Limb (tissue), 2 donors: ENCODE measurements at regions not wholly inside any gene's neighbourhood (a gene's known extent, or its start where the extent isn't known, plus 50 kb on each side); places are given as distances from the start of the nearest gene placed in this dataset.
"Not testable (repeated sequence)": the region's sequence is repeated elsewhere in the genome, so short reads cannot be mapped to it uniquely, and the experiment has no call there.

ENCODE experiments used
- DNase-seq, 2 donors: peaks; one replicate each; pipeline ENCODE4 v3.0.0-alpha.2; 2016; ENCODE audit errors: extremely low spot score in 2 of 2

GRCh38 chr9:105098370-105098769 lies 146.1 kb upstream of the SLC44A1 start:
- DNase-seq, result no peak

GRCh38 chr9:105103776-105104175 lies 140.7 kb upstream of the SLC44A1 start:
- no peak for DNase-seq

GRCh38 chr9:105114318-105114717 lies 130.1 kb upstream of the SLC44A1 start:
- DNase-seq, result no peak

GRCh38 chr9:105114964-105115728 lies 129.3 kb upstream of the SLC44A1 start:
- DNase-seq, result no peak

GRCh38 chr9:105116052-105116868 lies 128.2 kb upstream of the SLC44A1 start:
- no peak for DNase-seq

GRCh38 chr9:105117234-105117633 lies 127.2 kb upstream of the SLC44A1 start:
- DNase-seq, result no peak

GRCh38 chr9:105118636-105119035 lies 125.8 kb upstream of the SLC44A1 start:
- no peak for DNase-seq

- no peak for DNase-seq
Measured at GRCh38 chr9:105119156-105119555, 125.3 kb upstream of the SLC44A1 start.

GRCh38 chr9:105121861-105122430 lies 122.5 kb upstream of the SLC44A1 start:
- no peak for DNase-seq

GRCh38 chr9:105124598-105124997 lies 119.9 kb upstream of the SLC44A1 start:
- DNase-seq, result not testable (repeated sequence)

GRCh38 chr9:105126226-105126625 lies 118.2 kb upstream of the SLC44A1 start:
- DNase-seq, result no peak

- no peak for DNase-seq
Measured at GRCh38 chr9:105127863-105128220, 116.6 kb upstream of the SLC44A1 start.

- no peak for DNase-seq
Measured at GRCh38 chr9:105128908-105129600, 115.4 kb upstream of the SLC44A1 start.

GRCh38 chr9:105129731-105130130 lies 114.7 kb upstream of the SLC44A1 start:
- DNase-seq, result no peak

- no peak for DNase-seq
Measured at GRCh38 chr9:105131981-105132380, 112.5 kb upstream of the SLC44A1 start.

- no peak for DNase-seq
Measured at GRCh38 chr9:105132606-105133005, 111.8 kb upstream of the SLC44A1 start.

GRCh38 chr9:105138306-105138801 lies 106.1 kb upstream of the SLC44A1 start:
- DNase-seq, result peak; percentile 42 to 52

- DNase-seq, result no peak
Measured at GRCh38 chr9:105141146-105141975, 103.1 kb upstream of the SLC44A1 start.

- no peak for DNase-seq
Measured at GRCh38 chr9:105141976-105142250, 102.5 kb upstream of the SLC44A1 start.

GRCh38 chr9:105142406-105143135 lies 101.9 kb upstream of the SLC44A1 start:
- DNase-seq, result no peak

GRCh38 chr9:105143136-105143430 lies 101.4 kb upstream of the SLC44A1 start:
- DNase-seq, result no peak
